Lung (tissue), 11 donors: ENCODE measurements at regions not wholly inside any gene's neighbourhood (a gene's known extent, or its start where the extent isn't known, plus 50 kb on each side); places are given as distances from the start of the nearest gene placed in this dataset.

Source experiments
- ATAC-seq: fragments of 200-7000 bp; cut with Tn5 transposase; one replicate; pipeline ENCODE4 v1.9.1; 2020; ENCODE audit warnings: moderate number of reproducible peaks; ENCODE audit not compliant: insufficient read depth, low FRiP score
- DNase-seq, 3 donors: peaks; one replicate each; pipeline ENCODE4 v3.0.0-alpha.2; 2013 to 2017
- H3K27ac ChIP-seq, 2 donors: one replicate each; pipeline ENCODE4 v1.5.1; 2013; ENCODE audit warnings: mild to moderate bottlenecking in 2 of 2, moderate library complexity in 2 of 2, control low read depth in 1 of 2, inconsistent platforms in 1 of 2, low read depth in 1 of 2, low read length in 1 of 2
- H3K27me3 ChIP-seq, 3 donors: one replicate each; pipeline ENCODE4 v1.5.1; 2013; ENCODE audit warnings: low read length in 2 of 3; ENCODE audit not compliant: control insufficient read depth in 3 of 3, insufficient read depth in 3 of 3
- H3K36me3 ChIP-seq, 4 donors: one replicate each; pipeline ENCODE4 v1.5.1; 2013; ENCODE audit warnings: low read length in 4 of 4, mild to moderate bottlenecking in 1 of 4, moderate library complexity in 1 of 4; ENCODE audit not compliant: control insufficient read depth in 4 of 4, insufficient read depth in 4 of 4
- H3K4me1 ChIP-seq, 5 donors: one replicate each; pipeline ENCODE4 v1.5.1; 2013; ENCODE audit warnings: low read length in 5 of 5, mild to moderate bottlenecking in 2 of 5, moderate library complexity in 1 of 5; ENCODE audit not compliant: control insufficient read depth in 5 of 5, insufficient read depth in 5 of 5
- H3K4me3 ChIP-seq: one replicate; pipeline ENCODE4 v1.5.1; 2013; ENCODE audit warnings: mild to moderate bottlenecking, control low read depth, moderate library complexity
- H3K9ac ChIP-seq, 2 donors: one replicate each; pipeline ENCODE4 v1.5.1; 2013; ENCODE audit warnings: low read length in 2 of 2, control low read depth in 1 of 2; ENCODE audit not compliant: insufficient read depth in 1 of 2
- H3K9me3 ChIP-seq, 4 donors: one replicate each; pipeline ENCODE4 v1.5.1; 2013; ENCODE audit warnings: low read length in 3 of 4, mild to moderate bottlenecking in 1 of 4, moderate library complexity in 1 of 4; ENCODE audit not compliant: control insufficient read depth in 4 of 4, insufficient read depth in 3 of 4
- CTCF ChIP-seq: IDR thresholded peaks from 2 replicates; pipeline ENCODE4 v1.5.1; 2012; ENCODE audit warnings: mild to moderate bottlenecking; ENCODE audit errors: control extremely low read depth, extremely low read depth
- WGBS, 2 donors: extraction: QIAGEN DNeasy Blood & Tissue Kit; methylation state at CpG; one replicate each; pipeline ENCODE4 v1.1.7; 2013; 5-methylcytosine and 5-hydroxymethylcytosine counted together
- donor health status: control.
- donor health status: control.
- donor health status: Bipolar disorder and iron deficiency.
- donor health status: healthy.
- donor health status: DM: yes; HTN: yes; CAD: no.

GRCh38 chr4:156527237-156527993 lies 444.2 kb downstream of the PDGFC start:
- peaks cover 0 to 4% (median 0%) of the 10 kb centered on the region in 5 donors for H3K4me1 ChIP-seq
- no peak for ATAC-seq
- no peak for DNase-seq
- TF ChIP-seq CTCF, result no peak
- WGBS, 2 donors, result 79 to 81% methylated on average over 2 of the region's 2 CpGs
- no peak overlapping the region for H3K9ac ChIP-seq
- H3K27ac ChIP-seq, result no peak overlapping the region
- H3K4me3 ChIP-seq, result no peak overlapping the region
- H3K9me3 ChIP-seq, result no peaks in the 10 kb centered on the region
- H3K36me3 ChIP-seq, result no peaks in the 10 kb centered on the region
- no peaks in the 10 kb centered on the region for H3K27me3 ChIP-seq

GRCh38 chr4:156523991-156524390 lies 447.6 kb downstream of the PDGFC start:
- TF ChIP-seq CTCF, result no peak

GRCh38 chr4:156523492-156523891 lies 448.1 kb downstream of the PDGFC start:
- ATAC-seq (no peak), DNase-seq (no peak)
- no peaks in the 10 kb centered on the region for H3K36me3 ChIP-seq
- TF ChIP-seq CTCF, result no peak
- H3K4me3 ChIP-seq, result no peak overlapping the region
- no peak overlapping the region for H3K27ac ChIP-seq
- H3K4me1 ChIP-seq, result peaks cover 0 to 3% (median 0%) of the 10 kb centered on the region in 5 donors
- no peaks in the 10 kb centered on the region for H3K27me3 ChIP-seq
- H3K9ac ChIP-seq, result no peak overlapping the region
- no peaks in the 10 kb centered on the region for H3K9me3 ChIP-seq
- 93 to 96% methylated on average over 3 of the region's 3 CpGs for WGBS, 2 donors

More at GRCh38 chr4:156523991-156524390, 447.6 kb downstream of the PDGFC start:
- Histone ChIP-seq H3K4me3 (no peak overlapping the region), H3K4me1 (peaks cover 0 to 4% (median 0%) of the 10 kb centered on the region in 5 donors), H3K27ac (no peak overlapping the region), H3K36me3 (no peaks in the 10 kb centered on the region), H3K9me3 (no peaks in the 10 kb centered on the region), H3K27me3 (no peaks in the 10 kb centered on the region), H3K9ac (no peak overlapping the region)
- WGBS, 2 donors, result 64 to 90% methylated on average over 1 of the region's 1 CpG
- DNase-seq (no peak), ATAC-seq (no peak)

GRCh38 chr4:156521631-156522030 lies 450.0 kb downstream of the PDGFC start:
- H3K27me3 ChIP-seq, result no peaks in the 10 kb centered on the region
- TF ChIP-seq CTCF, result no peak
- DNase-seq (no peak), ATAC-seq (no peak)
- no peak overlapping the region for H3K27ac ChIP-seq
- no peak overlapping the region for H3K9ac ChIP-seq
- H3K4me1 ChIP-seq, result no peaks in the 10 kb centered on the region
- H3K36me3 ChIP-seq, result no peaks in the 10 kb centered on the region
- no peak overlapping the region for H3K4me3 ChIP-seq
- 91 to 94% methylated on average over 3 of the region's 3 CpGs for WGBS, 2 donors
- H3K9me3 ChIP-seq, result no peaks in the 10 kb centered on the region
